ENCODE measurements at regions not wholly inside any gene's neighbourhood (a gene's known extent, or its start where the extent isn't known, plus 50 kb on each side); places are given as distances from the start of the nearest gene placed in this dataset.

DNA sequence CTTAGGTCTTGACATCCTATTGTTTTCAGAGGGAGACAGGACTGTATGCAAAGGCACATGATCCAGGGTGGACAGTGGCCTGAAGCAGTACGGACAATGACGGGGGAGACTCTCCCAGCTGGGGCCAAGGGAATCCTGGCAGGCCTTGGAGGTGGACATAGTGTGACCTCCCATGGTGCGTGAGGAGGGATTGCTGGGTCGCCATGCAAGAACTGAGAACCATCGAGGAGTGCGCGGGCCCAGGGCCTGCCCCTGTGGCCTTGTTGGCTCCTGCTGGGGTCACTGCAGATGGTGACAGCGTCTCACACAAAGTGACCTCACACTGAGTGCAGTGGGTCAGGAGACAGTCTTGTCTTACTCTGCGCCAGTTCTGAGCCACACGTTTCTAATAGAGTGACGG, 192.4 kb downstream of the GADD45G start:
- DNase-seq: no peak

DNA sequence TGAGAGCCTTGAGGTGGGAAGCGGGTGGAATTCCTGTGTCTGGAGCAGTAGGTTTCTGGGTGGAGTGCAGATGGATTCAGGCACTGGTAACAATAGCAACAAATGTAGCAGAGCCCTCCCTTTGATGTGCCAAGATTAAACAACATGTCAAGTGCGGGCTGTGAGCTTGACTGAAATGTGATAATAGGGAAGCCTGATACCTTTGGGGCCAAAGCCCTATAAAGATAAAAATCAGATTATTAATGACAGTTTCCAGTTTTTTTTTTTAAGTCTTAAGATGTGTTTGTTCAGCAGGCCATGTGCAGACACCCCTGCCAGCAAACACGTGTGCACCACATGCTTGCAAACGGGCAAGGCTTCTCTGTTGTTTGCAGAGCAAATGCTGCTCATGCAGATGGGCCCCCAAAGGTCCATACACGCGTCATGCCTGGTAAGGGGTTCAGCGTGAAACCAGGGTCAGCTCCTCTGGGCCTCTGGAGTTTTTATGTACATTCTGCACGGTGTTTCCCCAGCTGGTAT, 193.2 kb downstream of the GADD45G start:
- DNase-seq: no peak

DNA sequence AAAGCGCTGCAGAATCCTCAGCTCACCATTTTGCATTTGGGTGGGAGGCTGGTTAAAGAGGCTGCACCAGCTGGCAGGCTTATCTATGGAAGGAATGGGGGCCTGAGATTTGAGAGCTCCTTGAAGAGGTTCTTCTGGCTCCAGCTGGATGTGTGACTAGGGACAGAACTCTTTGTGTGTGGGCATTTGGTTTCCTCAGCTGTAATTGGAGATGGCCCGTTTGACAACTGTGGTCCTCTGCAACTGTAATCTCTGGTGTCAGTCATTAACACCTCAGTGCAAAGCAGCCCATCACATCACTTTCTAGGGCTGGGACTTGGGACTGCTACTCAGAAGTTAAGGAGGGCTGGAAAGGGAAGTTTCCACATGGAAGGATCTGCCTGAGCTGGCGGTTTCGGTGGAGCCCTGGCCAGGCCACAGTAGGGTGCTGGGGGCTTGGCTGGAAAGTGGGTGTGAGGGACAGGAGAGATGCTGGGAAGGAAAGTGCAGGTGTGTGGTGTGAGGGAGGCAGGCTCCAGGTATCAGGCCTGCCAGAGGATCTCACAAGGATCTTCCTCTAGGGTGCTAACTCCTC, 193.8 kb downstream of the GADD45G start:
- DNase-seq: no peak

- no peak for DNase-seq
Measured at GRCh38 chr9:89799221-89799620, 194.4 kb downstream of the GADD45G start.

GRCh38 chr9:89799766-89800165, 195.0 kb downstream of the GADD45G start:
- DNase-seq: no peak

DNA sequence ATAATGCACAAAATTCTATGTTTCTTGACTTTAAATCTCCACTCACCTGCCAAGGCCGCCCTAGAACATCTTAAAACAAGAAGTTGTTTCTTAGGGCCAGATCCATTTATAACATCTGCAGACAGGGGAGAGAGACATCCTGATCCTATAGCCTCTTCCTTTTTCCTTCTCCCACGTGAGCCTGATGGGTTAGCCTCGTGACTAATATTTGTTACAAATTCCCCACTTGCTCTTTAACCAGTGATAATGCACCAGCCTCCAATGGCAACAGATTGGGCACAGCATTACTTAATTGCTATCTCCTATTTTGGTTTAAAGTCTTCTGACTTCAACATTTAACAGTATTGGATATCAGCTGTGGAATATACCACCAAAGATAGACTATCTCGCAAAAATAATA, 196.5 kb downstream of the GADD45G start:
- no peak for DNase-seq

GRCh38 chr9:89801742-89802670, 197.2 kb downstream of the GADD45G start:
- DNase-seq: no peak

DNA sequence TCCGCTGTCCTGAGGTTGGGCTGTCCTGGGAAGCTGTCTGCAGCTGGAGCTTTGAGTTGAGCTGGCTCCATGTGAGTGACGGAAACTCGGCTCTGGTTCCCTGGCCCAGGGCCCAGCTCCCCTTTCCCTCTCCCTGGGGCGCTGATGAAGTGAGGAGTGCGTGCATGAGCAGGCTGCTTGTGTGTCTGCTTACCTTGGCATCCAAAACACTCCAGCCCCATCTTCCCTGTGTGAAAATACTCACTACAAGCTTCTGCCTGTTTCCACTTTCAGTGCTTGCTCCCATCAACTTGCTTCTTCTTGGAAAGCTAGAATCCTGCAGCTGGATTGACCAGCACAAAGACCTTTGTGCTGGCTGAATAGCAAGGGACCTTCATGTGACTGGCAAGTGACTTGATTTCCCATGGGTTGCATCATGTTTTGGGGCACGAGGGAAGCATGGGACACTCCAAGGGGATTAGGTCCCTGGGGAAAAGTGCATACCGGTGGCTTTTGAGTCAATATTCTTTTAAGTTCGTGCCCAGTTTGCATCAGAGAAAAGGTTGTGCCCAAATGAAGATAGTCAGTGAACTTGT, 198.1 kb downstream of the GADD45G start:
- DNase-seq: no peak

DNA sequence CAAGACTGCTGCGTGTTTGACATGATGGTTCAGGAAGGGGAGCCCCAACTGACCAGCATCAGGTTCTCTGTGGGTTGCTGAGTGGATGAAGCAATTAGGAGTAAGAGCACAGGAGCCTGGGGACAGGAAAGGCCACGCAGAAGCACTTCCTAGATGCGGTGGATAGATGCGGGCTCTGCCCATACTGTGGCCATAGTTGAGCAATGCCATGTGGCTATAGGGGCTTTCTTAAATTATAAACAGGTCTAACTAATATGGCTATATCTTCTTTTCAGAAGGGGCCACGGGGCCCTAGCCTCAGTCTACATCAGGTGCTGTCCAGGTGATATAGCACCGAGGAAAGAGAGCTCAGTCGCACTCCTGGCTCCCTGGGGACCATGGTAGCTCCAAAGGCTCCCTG, 198.6 kb downstream of the GADD45G start:
- no peak for DNase-seq

- DNase-seq: no peak
Measured at GRCh38 chr9:89804766-89805531, 200.1 kb downstream of the GADD45G start.

DNA sequence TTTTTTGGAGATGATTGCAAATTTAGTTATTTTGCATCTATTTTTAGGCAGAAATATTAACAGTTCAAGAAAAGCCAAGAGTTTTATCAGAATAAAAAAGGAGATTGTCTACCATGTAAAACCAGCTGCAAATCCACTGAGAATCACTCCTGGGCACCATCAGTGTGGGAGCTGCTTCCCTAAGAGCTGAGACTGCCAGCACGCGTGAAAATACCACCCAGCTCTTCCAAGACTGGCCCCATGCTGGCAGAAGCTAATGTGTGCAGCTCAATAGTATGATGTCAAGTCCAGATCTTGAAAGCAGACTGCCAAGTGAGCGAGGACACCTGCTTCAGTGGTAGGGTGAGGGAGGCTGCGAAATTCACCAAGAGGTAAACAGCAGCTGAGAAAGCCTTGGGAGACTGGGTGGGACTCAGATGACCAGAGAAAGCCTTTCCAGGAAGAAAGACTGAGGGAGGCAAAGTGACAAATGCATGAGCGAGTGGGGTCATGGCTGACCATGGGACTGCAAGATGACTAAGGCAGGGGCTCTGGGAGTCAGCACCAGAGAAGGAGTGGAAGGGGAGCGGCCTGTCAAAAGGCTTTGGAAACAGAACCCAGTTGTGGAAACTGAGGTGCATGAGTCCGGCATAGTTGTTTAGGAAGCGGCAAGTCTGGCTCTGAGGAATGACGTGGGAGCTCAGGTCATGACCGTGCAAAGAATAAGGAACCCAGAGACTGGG, 200.9 kb downstream of the GADD45G start:
- no peak for DNase-seq

DNA sequence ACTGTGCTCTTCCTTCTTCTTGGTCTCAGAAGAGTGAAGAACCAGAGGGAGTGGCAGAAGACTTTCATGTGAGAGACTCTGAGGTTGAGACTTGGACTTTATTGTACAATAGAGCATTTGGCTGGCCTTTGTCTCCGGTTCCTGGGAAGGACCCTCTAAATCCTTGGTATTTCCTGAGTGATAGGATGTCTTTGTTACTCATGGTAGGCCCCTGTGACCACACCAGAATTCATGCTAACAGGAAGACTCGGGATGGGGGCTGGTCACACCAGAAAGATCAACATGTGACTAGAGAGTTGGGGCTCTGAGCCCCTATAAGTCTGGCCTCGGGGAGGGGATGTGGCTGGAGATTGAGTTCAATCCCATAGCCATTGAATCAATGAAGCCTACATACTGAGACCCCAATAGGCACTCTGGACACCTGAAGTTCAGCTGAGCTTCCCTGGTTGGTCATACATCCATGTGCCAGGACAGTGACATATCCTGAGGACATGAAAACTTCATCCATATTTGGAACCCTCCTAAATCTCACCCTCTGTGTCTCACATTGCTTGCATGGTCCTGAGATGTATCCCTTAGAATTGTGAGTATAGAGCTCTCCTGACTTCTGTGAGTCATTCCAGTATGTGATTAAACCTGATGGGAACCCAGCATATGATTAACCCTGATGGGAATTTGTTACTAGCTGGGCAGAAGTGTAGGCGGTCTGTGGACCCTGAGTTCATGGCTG, 201.7 kb downstream of the GADD45G start:
- no peak for DNase-seq

DNA sequence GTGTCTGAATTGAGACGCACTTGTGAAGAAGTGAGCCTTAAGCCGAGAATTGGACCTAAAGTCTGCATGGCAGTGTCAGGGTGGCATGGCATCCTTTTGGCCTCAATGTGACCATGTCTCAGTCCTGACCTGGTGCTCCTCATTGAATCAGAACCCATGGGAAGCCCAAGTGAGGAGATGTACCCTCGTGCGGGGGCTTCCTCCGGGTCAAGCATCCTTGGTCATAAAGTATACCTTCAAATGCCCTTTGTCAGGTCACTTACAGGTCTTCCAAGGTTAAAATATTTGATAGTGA, 202.2 kb downstream of the GADD45G start:
- DNase-seq: no peak

- DNase-seq: no peak
Measured at GRCh38 chr9:89807682-89808075, 202.9 kb downstream of the GADD45G start.

DNA sequence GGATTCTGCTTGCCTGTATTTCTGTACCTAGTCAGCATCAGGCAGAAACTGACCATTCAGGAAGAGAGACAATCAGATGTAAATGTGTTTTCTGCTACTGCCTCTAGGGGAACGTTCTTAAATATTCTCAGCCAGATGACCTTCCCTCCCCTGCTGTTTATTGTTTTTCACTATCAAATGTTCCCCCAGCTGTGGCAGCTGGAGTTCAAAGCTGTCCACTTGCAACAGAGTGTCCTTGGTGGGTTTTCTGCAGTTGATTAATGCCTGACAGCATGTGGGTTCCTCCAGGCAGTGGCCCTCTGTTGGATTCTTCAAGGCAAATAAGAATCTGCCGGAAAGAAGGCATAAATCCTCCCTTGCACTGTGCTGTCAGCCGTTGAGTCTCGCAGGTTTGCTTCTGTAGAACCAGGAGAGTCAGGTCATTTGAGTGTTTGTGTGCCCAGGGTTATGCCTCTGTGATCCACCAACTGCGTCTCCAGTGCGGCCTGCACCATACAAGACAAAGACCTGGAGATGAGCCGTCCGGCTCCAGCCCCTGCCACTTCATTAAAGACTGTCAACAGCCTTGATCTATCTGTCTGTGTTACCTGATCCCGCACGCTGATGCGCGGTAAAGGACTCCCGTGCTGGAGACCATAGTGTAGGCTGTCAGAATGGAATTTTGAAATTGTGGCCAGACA, 203.4 kb downstream of the GADD45G start:
- no peak for DNase-seq

DNA sequence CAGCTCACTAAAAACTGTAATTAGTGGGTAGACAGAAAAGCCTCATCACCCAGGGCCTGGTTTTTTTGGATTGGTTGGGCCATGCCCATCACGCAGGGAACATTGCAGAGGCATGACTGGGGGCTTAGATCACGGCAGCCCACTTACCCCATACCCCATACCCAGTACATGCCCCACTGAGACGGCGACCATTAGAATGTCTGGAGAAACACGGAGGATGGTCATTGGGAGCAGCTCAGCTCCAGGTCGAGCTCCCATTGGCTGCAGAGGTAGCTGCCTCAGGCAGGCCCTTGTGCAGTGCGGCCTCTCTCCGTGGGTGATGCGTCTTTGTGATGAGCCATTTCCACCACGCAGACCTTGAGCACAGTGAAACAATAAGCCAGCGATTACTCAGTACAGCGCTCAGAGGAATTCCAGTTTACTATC, 204.0 kb downstream of the GADD45G start:
- DNase-seq: no peak

GRCh38 chr9:89810431-89810830, 205.6 kb downstream of the GADD45G start:
- DNase-seq: no peak

DNA sequence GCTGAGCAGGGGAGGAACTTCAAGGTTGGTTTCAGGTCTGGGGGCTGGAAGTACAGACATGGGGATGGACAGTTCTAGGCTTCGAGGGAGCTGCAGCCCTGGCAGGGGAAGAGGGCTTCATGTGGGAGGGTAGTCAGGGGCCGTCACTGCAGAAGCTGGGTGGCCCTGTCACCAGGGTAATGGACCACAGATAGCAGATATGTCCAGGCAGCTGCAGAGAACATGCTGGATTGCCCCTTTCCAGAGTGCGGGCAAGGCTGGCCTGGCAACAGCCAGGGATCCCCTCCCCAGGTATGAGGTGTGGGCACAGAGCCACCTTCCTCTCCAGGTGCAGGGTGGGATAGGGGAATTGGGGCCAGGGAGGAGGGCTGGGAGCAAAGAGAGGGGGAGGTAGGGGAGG, 206.5 kb downstream of the GADD45G start:
- DNase-seq: no peak

DNA sequence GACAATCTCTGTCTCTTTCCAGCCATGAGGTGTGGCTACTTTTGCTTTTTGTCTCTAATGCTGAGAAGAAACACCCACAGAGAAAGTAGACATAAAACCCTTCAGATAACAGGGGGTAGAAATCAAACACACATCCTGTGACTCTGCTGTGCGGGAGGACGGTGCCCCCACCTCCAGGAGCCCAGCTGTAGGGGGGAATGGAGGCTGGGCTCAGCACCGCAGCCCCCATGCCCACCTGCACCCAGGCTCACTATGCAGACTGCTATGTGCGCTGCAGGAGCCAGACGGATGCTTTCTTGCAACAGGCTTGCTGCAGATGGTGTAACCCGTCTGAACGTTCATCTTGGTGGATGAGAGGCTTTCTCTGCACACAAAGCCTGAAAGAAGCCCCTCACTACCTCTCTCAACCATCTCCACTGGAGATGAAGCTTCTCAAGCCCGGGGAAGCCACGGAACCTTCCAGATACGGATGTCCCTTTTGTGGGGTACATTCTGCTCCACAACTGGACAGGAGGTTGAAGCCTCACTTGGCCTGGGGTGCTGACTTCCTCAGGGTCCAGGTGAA, 207.2 kb downstream of the GADD45G start:
- no peak for DNase-seq

- DNase-seq: no peak
Measured at GRCh38 chr9:89812556-89813181, 207.9 kb downstream of the GADD45G start.
